ENCODE measurements at regions not wholly inside any gene's neighbourhood (a gene's known extent, or its start where the extent isn't known, plus 50 kb on each side); places are given as distances from the start of the nearest gene placed in this dataset.

- Histone ChIP-seq H3K4me2 (ENCODE audit: insufficient read depth, low read length) (no peak overlapping the region), H3K4me3 (ENCODE audit: insufficient read depth, low read length) (no peak overlapping the region), H3K9me3 (ENCODE audit: low read depth, low read length) (no peaks in the 10 kb centered on the region), H3K36me3 (ENCODE audit: insufficient read depth, low read length) (no peaks in the 10 kb centered on the region), H4K20me1 (ENCODE audit: insufficient read depth, low read length) (no peaks in the 10 kb centered on the region), H3K27ac (ENCODE audit: low read depth, low read length) (no peak overlapping the region), H3K4me1 (ENCODE audit: insufficient read depth, low read length) (no peaks in the 10 kb centered on the region), H2AFZ (ENCODE audit: low read length) (no peak overlapping the region), H3K79me2 (ENCODE audit: insufficient read depth, low read length) (no peaks in the 10 kb centered on the region), H3K27me3 (ENCODE audit: insufficient read depth, low read length) (no peaks in the 10 kb centered on the region)
- DNase-seq (ENCODE audit: insufficient read length, low spot score, missing footprints) = peak; percentile 34
- no peak for TF ChIP-seq CTCF (IDR thresholded peaks at IDR 0.05; ENCODE audit: extremely low read depth, low read depth, low read length)
Observed at GRCh38 chr12:70045036-70045435, 198.2 kb upstream of the CNOT2 start.

- Histone ChIP-seq H4K20me1 (ENCODE audit: insufficient read depth, low read length) (no peaks in the 10 kb centered on the region), H3K4me1 (ENCODE audit: insufficient read depth, low read length) (no peaks in the 10 kb centered on the region), H2AFZ (ENCODE audit: low read length) (no peak overlapping the region), H3K9me3 (ENCODE audit: low read depth, low read length) (no peaks in the 10 kb centered on the region), H3K79me2 (ENCODE audit: insufficient read depth, low read length) (no peaks in the 10 kb centered on the region), H3K4me3 (ENCODE audit: insufficient read depth, low read length) (no peak overlapping the region), H3K27ac (ENCODE audit: low read depth, low read length) (no peak overlapping the region), H3K27me3 (ENCODE audit: insufficient read depth, low read length) (no peaks in the 10 kb centered on the region), H3K4me2 (ENCODE audit: insufficient read depth, low read length) (no peak overlapping the region), H3K36me3 (ENCODE audit: insufficient read depth, low read length) (no peaks in the 10 kb centered on the region)
- DNase-seq (ENCODE audit: insufficient read length, low spot score, missing footprints) = no peak
- TF ChIP-seq CTCF (IDR thresholded peaks at IDR 0.05; ENCODE audit: extremely low read depth, low read depth, low read length) = no peak
Observed at GRCh38 chr12:70045514-70045913, 197.7 kb upstream of the CNOT2 start.

GRCh38 chr12:70048521-70049250 lies 194.5 kb upstream of the CNOT2 start:
- H3K36me3 ChIP-seq (ENCODE audit: insufficient read depth, low read length) = no peaks in the 10 kb centered on the region
- H2AFZ ChIP-seq (ENCODE audit: low read length) = no peak overlapping the region
- no peak overlapping the region for H3K4me3 ChIP-seq (ENCODE audit: insufficient read depth, low read length)
- no peaks in the 10 kb centered on the region for H3K9me3 ChIP-seq (ENCODE audit: low read depth, low read length)
- H3K27me3 ChIP-seq (ENCODE audit: insufficient read depth, low read length) = no peaks in the 10 kb centered on the region
- TF ChIP-seq CTCF (IDR thresholded peaks at IDR 0.05; ENCODE audit: extremely low read depth, low read depth, low read length) = no peak
- H3K4me2 ChIP-seq (ENCODE audit: insufficient read depth, low read length) = no peak overlapping the region
- no peaks in the 10 kb centered on the region for H3K4me1 ChIP-seq (ENCODE audit: insufficient read depth, low read length)
- no peak for DNase-seq (ENCODE audit: insufficient read length, low spot score, missing footprints)
- no peaks in the 10 kb centered on the region for H3K79me2 ChIP-seq (ENCODE audit: insufficient read depth, low read length)
- no peak overlapping the region for H3K27ac ChIP-seq (ENCODE audit: low read depth, low read length)
- H4K20me1 ChIP-seq (ENCODE audit: insufficient read depth, low read length) = no peaks in the 10 kb centered on the region

- no peak overlapping the region for H3K4me3 ChIP-seq (ENCODE audit: insufficient read depth, low read length)
- no peaks in the 10 kb centered on the region for H3K79me2 ChIP-seq (ENCODE audit: insufficient read depth, low read length)
- no peak for DNase-seq (ENCODE audit: insufficient read length, low spot score, missing footprints)
- no peak for TF ChIP-seq CTCF (IDR thresholded peaks at IDR 0.05; ENCODE audit: extremely low read depth, low read depth, low read length)
- H2AFZ ChIP-seq (ENCODE audit: low read length) = no peak overlapping the region
- no peaks in the 10 kb centered on the region for H4K20me1 ChIP-seq (ENCODE audit: insufficient read depth, low read length)
- no peaks in the 10 kb centered on the region for H3K36me3 ChIP-seq (ENCODE audit: insufficient read depth, low read length)
- H3K4me1 ChIP-seq (ENCODE audit: insufficient read depth, low read length) = no peaks in the 10 kb centered on the region
- H3K9me3 ChIP-seq (ENCODE audit: low read depth, low read length) = no peaks in the 10 kb centered on the region
- H3K27me3 ChIP-seq (ENCODE audit: insufficient read depth, low read length) = no peaks in the 10 kb centered on the region
- no peak overlapping the region for H3K4me2 ChIP-seq (ENCODE audit: insufficient read depth, low read length)
- no peak overlapping the region for H3K27ac ChIP-seq (ENCODE audit: low read depth, low read length)
Observed at GRCh38 chr12:70049596-70050360, 193.5 kb upstream of the CNOT2 start.
